ENCODE measurements at regions not wholly inside any gene's neighbourhood (a gene's known extent, or its start where the extent isn't known, plus 50 kb on each side); places are given as distances from the start of the nearest gene placed in this dataset.

DNA sequence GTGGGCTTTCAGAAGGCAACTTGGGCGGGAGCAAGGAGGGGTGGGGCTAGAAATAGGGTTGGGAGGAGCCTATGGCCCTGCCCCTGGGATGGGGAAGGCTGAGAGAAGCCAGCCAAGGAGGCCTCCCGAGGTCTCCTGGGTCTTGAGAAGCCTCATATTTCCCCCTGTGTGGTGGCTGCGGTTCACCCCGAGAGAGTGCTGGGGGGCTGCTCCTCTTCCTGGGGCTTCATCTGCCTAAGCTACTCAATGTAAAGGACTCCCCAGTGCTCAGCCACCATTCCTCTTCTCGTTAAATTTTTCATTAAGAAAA is 174.3 kb downstream of the SMAD6 start (continued):
- TF ChIP-seq CEBPB (IDR thresholded peaks at IDR 0.05; ENCODE audit: low read depth): no peak

DNA sequence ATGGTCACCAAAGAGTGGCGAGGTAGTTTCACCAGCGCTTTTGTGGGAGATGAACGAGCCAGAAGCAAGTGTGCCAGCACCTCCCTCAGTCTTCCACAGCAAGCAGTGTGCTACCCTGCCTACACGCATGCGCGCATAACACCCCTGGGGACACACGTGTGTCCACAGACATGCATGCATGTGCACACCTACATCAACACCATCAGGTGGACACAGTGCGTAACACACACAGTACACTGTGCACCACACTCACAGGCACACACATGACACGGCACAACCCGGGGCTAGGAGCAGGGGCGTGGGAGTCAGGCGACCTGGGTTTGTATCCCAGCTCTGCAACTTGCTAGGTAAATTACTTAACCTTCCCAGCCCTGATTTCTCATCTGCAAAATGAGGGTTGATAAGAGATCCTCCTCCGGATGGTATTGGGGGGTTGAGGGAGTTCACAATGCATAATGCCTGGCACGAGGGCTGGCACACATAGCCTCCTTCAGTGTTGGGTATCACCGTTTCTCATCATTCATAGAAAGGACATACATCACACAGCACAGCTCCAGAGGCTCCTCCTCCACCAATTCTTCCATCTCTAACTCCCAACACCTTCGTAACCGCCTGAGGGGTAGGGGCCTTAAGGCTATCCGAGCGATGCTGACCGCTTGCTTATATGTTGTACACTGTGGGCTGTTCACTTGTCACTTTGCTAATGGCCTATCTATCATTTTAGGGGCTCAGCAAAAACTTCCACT is 174.9 kb downstream of the SMAD6 start:
- ChIA-PET CTCF (no interaction called here), RAD21 (ENCODE audit: low non-redundant PET in 1 of 2, low total read pairs in 2 of 2, uncharacterized antibody in 2 of 2, unreplicated experiment in 2 of 2) (no interaction called here), POLR2A (no interaction called here)
- H3K27me3 ChIP-seq (ENCODE audit: insufficient read depth, low read length): no peaks in the 10 kb centered on the region
- H3K4me1 ChIP-seq (ENCODE audit: control insufficient read depth in 1 of 2, insufficient read depth in 2 of 2, low read length in 2 of 2): peaks cover 7 to 33% of the 10 kb centered on the region in 2 experiments
- no peaks in the 10 kb centered on the region for H3K36me3 ChIP-seq (ENCODE audit: control insufficient read depth in 1 of 2, insufficient read depth in 2 of 2, low read length in 2 of 2)
- no peaks in the 10 kb centered on the region for H4K20me1 ChIP-seq (ENCODE audit: insufficient read depth)
- no peak overlapping the region for H2AFZ ChIP-seq (ENCODE audit: low read depth, low read length, poor library complexity, severe bottlenecking)
- TF ChIP-seq CEBPB (IDR thresholded peaks at IDR 0.05; ENCODE audit: low read depth) (no peak), JUND (IDR thresholded peaks at IDR 0.05) (no peak), SRF (IDR thresholded peaks at IDR 0.05; ENCODE audit: low read depth) (no peak)
- TF ChIP-seq, protein P1, sequence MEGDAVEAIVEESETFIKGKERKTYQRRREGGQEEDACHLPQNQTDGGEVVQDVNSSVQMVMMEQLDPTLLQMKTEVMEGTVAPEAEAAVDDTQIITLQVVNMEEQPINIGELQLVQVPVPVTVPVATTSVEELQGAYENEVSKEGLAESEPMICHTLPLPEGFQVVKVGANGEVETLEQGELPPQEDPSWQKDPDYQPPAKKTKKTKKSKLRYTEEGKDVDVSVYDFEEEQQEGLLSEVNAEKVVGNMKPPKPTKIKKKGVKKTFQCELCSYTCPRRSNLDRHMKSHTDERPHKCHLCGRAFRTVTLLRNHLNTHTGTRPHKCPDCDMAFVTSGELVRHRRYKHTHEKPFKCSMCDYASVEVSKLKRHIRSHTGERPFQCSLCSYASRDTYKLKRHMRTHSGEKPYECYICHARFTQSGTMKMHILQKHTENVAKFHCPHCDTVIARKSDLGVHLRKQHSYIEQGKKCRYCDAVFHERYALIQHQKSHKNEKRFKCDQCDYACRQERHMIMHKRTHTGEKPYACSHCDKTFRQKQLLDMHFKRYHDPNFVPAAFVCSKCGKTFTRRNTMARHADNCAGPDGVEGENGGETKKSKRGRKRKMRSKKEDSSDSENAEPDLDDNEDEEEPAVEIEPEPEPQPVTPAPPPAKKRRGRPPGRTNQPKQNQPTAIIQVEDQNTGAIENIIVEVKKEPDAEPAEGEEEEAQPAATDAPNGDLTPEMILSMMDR (IDR thresholded peaks at IDR 0.05 in 2 of 3, conservative IDR thresholded peaks at IDR 0.05 in 1 of 3; ENCODE audit: borderline replicate concordance in 1 of 3, insufficient read depth in 1 of 3, low read depth in 2 of 3, low read length in 2 of 3): no peak
- TF ChIP-seq, protein P2, sequence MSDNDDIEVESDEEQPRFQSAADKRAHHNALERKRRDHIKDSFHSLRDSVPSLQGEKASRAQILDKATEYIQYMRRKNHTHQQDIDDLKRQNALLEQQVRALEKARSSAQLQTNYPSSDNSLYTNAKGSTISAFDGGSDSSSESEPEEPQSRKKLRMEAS (IDR thresholded peaks at IDR 0.05): no peak
- H3K4me2 ChIP-seq (ENCODE audit: low read length): no peak overlapping the region
- H3K79me2 ChIP-seq (ENCODE audit: insufficient read depth, low read length): no peaks in the 10 kb centered on the region
- H3K27ac ChIP-seq (ENCODE audit: low read depth, low read length): no peak overlapping the region
- H3K9me3 ChIP-seq (ENCODE audit: control insufficient read depth in 1 of 2, insufficient read depth in 1 of 2, low read depth in 1 of 2, low read length in 2 of 2): no peaks in the 10 kb centered on the region
- no TSS peak for BruUV-seq (replicated peaks)
- no peak overlapping the region for H3K9ac ChIP-seq (ENCODE audit: low read length)
- intact Hi-C loops (cut with micrococcal nuclease): no loop called here
- no peak for DNase-seq (ENCODE audit: low read depth, low spot score)
- no peak overlapping the region for H3K4me3 ChIP-seq (replicated peaks in 1 of 2; ENCODE audit: low read depth in 1 of 2, low read length in 2 of 2)
- H3K9me2 ChIP-seq (ENCODE audit: insufficient read depth): no peaks in the 10 kb centered on the region
- no peak for ATAC-seq
